H1 (cell line): ENCODE measurements at regions not wholly inside any gene's neighbourhood (a gene's known extent, or its start where the extent isn't known, plus 50 kb on each side); places are given as distances from the start of the nearest gene placed in this dataset.

Experiments
- CTCF ChIA-PET: fragments of 300-600 bp; sonication (Branson Sonifier 250); formaldehyde crosslinking; loops from one replicate; lab custom pipeline; 2021; ENCODE audit not compliant: partially characterized antibody; lab: Charles Lee
- POLR2A ChIA-PET: fragments of 300-600 bp; sonication (Branson Sonifier 250); formaldehyde crosslinking; loops from one replicate; lab custom pipeline; 2021; ENCODE audit warnings: inconsistent platforms; ENCODE audit not compliant: partially characterized antibody; lab: Charles Lee
- DNase-seq, 2 experiments: peaks; one replicate each; pipeline versions ENCODE4 v3.0.0 to v3.0.0-alpha.2; 2010 to 2022; ENCODE audit warnings: low spot score in 2 of 2, low read depth in 1 of 2, mixed read lengths in 1 of 2
- FAIRE-seq: peaks from 2 replicates; lab custom pipeline; 2011; peaks lifted over from hg19 to GRCh38; lab: Jason Lieb, UNC
- H2AFZ ChIP-seq: 2 replicates; pipeline ENCODE4 v1.8.1; 2012; ENCODE audit warnings: low read length, inconsistent platforms
- H2AK5ac ChIP-seq: 2 replicates; pipeline ENCODE4 v1.6.1; 2013; ENCODE audit warnings: low read depth, low read length
- H2BK120ac ChIP-seq: replicated peaks from 2 replicates; pipeline ENCODE3; 2013; ENCODE audit warnings: low read depth, low read length, inconsistent platforms
- H2BK12ac ChIP-seq: 2 replicates; pipeline ENCODE4 v1.6.1; 2013; ENCODE audit warnings: low read depth, low read length
- H2BK15ac ChIP-seq: 2 replicates; pipeline ENCODE4 v1.6.1; 2013; ENCODE audit warnings: low read length
- H2BK20ac ChIP-seq: 2 replicates; pipeline ENCODE4 v1.6.1; 2013; ENCODE audit warnings: low read length
- H2BK5ac ChIP-seq: 2 replicates; pipeline ENCODE4 v1.6.1; 2013; ENCODE audit warnings: low read depth, low read length
- H3K14ac ChIP-seq: 2 replicates; pipeline ENCODE4 v1.6.1; 2013; ENCODE audit warnings: inconsistent platforms; ENCODE audit not compliant: insufficient read length
- H3K18ac ChIP-seq: 2 replicates; pipeline ENCODE4 v1.6.1; 2013; ENCODE audit warnings: low read length; ENCODE audit errors: extremely low read depth
- H3K23ac ChIP-seq: 2 replicates; pipeline ENCODE4 v1.6.1; 2013; ENCODE audit warnings: inconsistent platforms; ENCODE audit not compliant: insufficient read length
- H3K23me2 ChIP-seq: 2 replicates; pipeline ENCODE4 v1.6.1; 2013; ENCODE audit warnings: low read depth, low read length
- H3K27ac ChIP-seq: 2 replicates; pipeline ENCODE4 v1.6.1; 2011; ENCODE audit warnings: low read depth, low read length, inconsistent platforms
- H3K27me3 ChIP-seq, 4 experiments: replicated peaks in 1 of 4; 1 replicate in 1 of 4; 2 replicates in 3 of 4; pipeline versions ENCODE4 v1.6.1 to v1.8.1; 2011 to 2013; ENCODE audit warnings: low read length in 3 of 4, mild to moderate bottlenecking in 3 of 4, inconsistent platforms in 2 of 4, mixed read lengths in 2 of 4, moderate library complexity in 1 of 4; ENCODE audit not compliant: control insufficient read depth in 3 of 4, insufficient read depth in 3 of 4; ENCODE audit errors: extremely low read depth in 1 of 4
- H3K36me3 ChIP-seq, 4 experiments: 2 replicates each; pipeline versions ENCODE4 v1.6.1 to v1.8.1; 2011 to 2013; ENCODE audit warnings: mild to moderate bottlenecking in 4 of 4, low read length in 3 of 4, moderate library complexity in 2 of 4, control low read depth in 1 of 4, inconsistent platforms in 1 of 4; ENCODE audit not compliant: insufficient read depth in 4 of 4, control insufficient read depth in 2 of 4
- H3K4ac ChIP-seq: replicated peaks from 2 replicates; pipeline ENCODE3; 2013; ENCODE audit warnings: low read length, low read depth, mixed read lengths, inconsistent platforms; ENCODE audit not compliant: insufficient read length
- H3K4me1 ChIP-seq, 4 experiments: replicated peaks in 1 of 4; 1 replicate in 1 of 4; 2 replicates in 3 of 4; pipeline versions ENCODE4 v1.6.1 to v1.8.1; 2011 to 2013; ENCODE audit warnings: low read length in 3 of 4, inconsistent platforms in 2 of 4, mixed read lengths in 1 of 4; ENCODE audit not compliant: insufficient read depth in 4 of 4, control insufficient read depth in 3 of 4
- H3K4me2 ChIP-seq, 2 experiments: 2 replicates each; pipeline versions ENCODE4 v1.6.1 to v1.8.1; 2011 to 2013; ENCODE audit warnings: low read depth in 2 of 2, low read length in 2 of 2, control low read depth in 1 of 2, inconsistent platforms in 1 of 2, mild to moderate bottlenecking in 1 of 2; ENCODE audit not compliant: insufficient read depth in 1 of 2
- H3K4me3 ChIP-seq, 4 experiments: fragments of 200-600, 300-600 bp in 1 of 4; sonication (generic), shearing (Covaris generic), sonication (Bioruptor Twin) in 1 of 4; 2 replicates each; pipeline versions ENCODE4 v1.5.1 to v1.8.1; 2011 to 2016; ENCODE audit warnings: low read length in 4 of 4, low read depth in 3 of 4, control low read depth in 2 of 4, inconsistent platforms in 2 of 4, mild to moderate bottlenecking in 2 of 4, mixed read lengths in 1 of 4, moderate library complexity in 1 of 4; ENCODE audit not compliant: insufficient read depth in 2 of 4; ENCODE audit errors: extremely low read depth in 1 of 4
- H3K56ac ChIP-seq: replicated peaks from 2 replicates; pipeline ENCODE3; 2013; ENCODE audit warnings: low read depth, mild to moderate bottlenecking, mixed read lengths, low read length, inconsistent platforms; ENCODE audit not compliant: insufficient read length
- H3K79me1 ChIP-seq: 2 replicates; pipeline ENCODE4 v1.6.1; 2013; ENCODE audit warnings: low read depth, low read length, control low read depth
- H3K79me2 ChIP-seq, 2 experiments: 2 replicates each; pipeline versions ENCODE4 v1.6.1 to v1.8.1; 2012 to 2013; ENCODE audit warnings: low read length in 2 of 2, mild to moderate bottlenecking in 2 of 2, inconsistent platforms in 1 of 2; ENCODE audit not compliant: insufficient read depth in 2 of 2, control insufficient read depth in 1 of 2
- H3K9ac ChIP-seq, 4 experiments: replicated peaks in 1 of 4; 1 replicate in 1 of 4; 2 replicates in 3 of 4; pipeline versions ENCODE4 v1.6.1 to v1.8.1; 2011 to 2013; ENCODE audit warnings: low read depth in 3 of 4, low read length in 3 of 4, control low read depth in 2 of 4, mild to moderate bottlenecking in 2 of 4, moderate library complexity in 2 of 4, inconsistent platforms in 1 of 4; ENCODE audit errors: extremely low read depth in 1 of 4
- H3K9me3 ChIP-seq, 2 experiments: 2 replicates each; pipeline versions ENCODE4 v1.6.1 to v1.8.1; 2012 to 2013; ENCODE audit warnings: mild to moderate bottlenecking in 2 of 2, moderate library complexity in 2 of 2, control low read depth in 1 of 2, inconsistent platforms in 1 of 2, low read depth in 1 of 2, low read length in 1 of 2, mixed read lengths in 1 of 2; ENCODE audit not compliant: insufficient read depth in 2 of 2
- H4K20me1 ChIP-seq, 2 experiments: replicated peaks in 1 of 2; 2 replicates each; pipeline versions ENCODE3 to v1.8.1; 2011 to 2013; ENCODE audit warnings: inconsistent platforms in 2 of 2, low read length in 2 of 2, mild to moderate bottlenecking in 1 of 2; ENCODE audit not compliant: insufficient read depth in 2 of 2, control insufficient read depth in 1 of 2
- H4K5ac ChIP-seq: 2 replicates; pipeline ENCODE4 v1.6.1; 2013; ENCODE audit warnings: low read length, low read depth, mixed read lengths, inconsistent platforms; ENCODE audit not compliant: insufficient read length
- H4K8ac ChIP-seq: 2 replicates; pipeline ENCODE4 v1.8.0; 2013; ENCODE audit warnings: mild to moderate bottlenecking, moderate library complexity, low read length, inconsistent platforms; ENCODE audit not compliant: insufficient read depth; ENCODE audit errors: extremely low read depth
- H4K91ac ChIP-seq: replicated peaks from 2 replicates; pipeline ENCODE3; 2013; ENCODE audit warnings: low read length, mixed read lengths, inconsistent platforms; ENCODE audit not compliant: insufficient read length
- WGBS, 2 experiments: shearing (Covaris generic) in 1 of 2; methylation state at CpG; one replicate each; pipeline versions ENCODE4 v1.1.6 to v1.1.7; 2013 to 2015; ENCODE audit warnings: low lambda C conversion rate in 2 of 2, mixed read lengths in 2 of 2, inconsistent platforms in 1 of 2, low coverage in 1 of 2, missing lambda C conversion rate in 1 of 2; ENCODE audit not compliant: insufficient replicate concordance in 2 of 2, insufficient coverage in 1 of 2, insufficient read length in 1 of 2; ENCODE audit errors: extremely low coverage in 1 of 2, missing lambda C conversion rate in 1 of 2; 5-methylcytosine and 5-hydroxymethylcytosine counted together

DNA sequence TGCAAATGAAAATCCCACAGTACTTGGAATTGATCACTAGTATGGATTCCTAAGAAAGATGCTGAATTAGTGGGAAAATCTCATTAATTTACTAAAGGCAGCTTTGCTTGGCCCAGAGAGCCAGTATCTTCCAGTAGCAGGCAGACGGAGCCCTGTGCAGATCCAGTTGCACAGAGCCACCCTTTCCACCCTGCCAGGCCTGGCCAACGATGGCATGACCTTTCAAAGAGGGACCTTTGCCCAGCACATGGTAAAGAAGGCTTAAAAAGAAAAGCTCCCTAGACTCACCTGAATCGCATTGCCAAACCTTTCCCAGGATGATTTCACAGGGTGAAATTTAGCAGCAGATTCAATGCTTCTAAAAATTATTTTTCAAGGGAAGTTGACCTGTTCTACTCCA, 170.5 kb upstream of the CAMK1G start:
- H3K79me1 ChIP-seq: no peaks in the 10 kb centered on the region
- H4K8ac ChIP-seq: no peak overlapping the region
- H2BK5ac ChIP-seq: no peak overlapping the region
- no peak overlapping the region for H2BK15ac ChIP-seq
- DNase-seq (no peak), FAIRE-seq (no peak)
- H3K4me3 ChIP-seq: no peak overlapping the region
- no peak overlapping the region for H3K9ac ChIP-seq
- ChIA-PET POLR2A (interaction anchor here (0.7 kb wide), 1 partner anchor 14 kb away, joined by 3 read pairs; no protein-coding TSS in a partner anchor), CTCF (interaction anchor here (0.6 to 1.5 kb wide), 3 partner anchors 64 to 205 kb away, joined by 3 to 5 read pairs (median 4); no protein-coding TSS in a partner anchor)
- H2BK20ac ChIP-seq: no peak overlapping the region
- peaks cover 0 to 24% (median 13%) of the 10 kb centered on the region in 4 experiments; a peak in 4 of 7 replicates for H3K27me3 ChIP-seq
- H3K18ac ChIP-seq: no peak overlapping the region; the same call in 1 of the 2 replicates
- H3K4me2 ChIP-seq: no peak overlapping the region
- peaks cover 2% of the 10 kb centered on the region; the same call in 1 of the 2 replicates for H3K23me2 ChIP-seq
- no peak overlapping the region for H3K27ac ChIP-seq
- no peaks in the 10 kb centered on the region for H3K9me3 ChIP-seq
- no peak overlapping the region for H4K5ac ChIP-seq
- H3K14ac ChIP-seq: no peak overlapping the region
- no peak overlapping the region for H3K4ac ChIP-seq
- H3K23ac ChIP-seq: no peak overlapping the region
- H4K20me1 ChIP-seq: no peaks in the 10 kb centered on the region
- WGBS, 2 experiments: 92% methylated on average over 3 of the region's 3 CpGs; no CpG with 5 or more reads in 1 of the 2 experiments
- H4K91ac ChIP-seq: no peak overlapping the region
- peaks cover 4 to 9% (median 8%) of the 10 kb centered on the region in 4 experiments; a peak in 4 of 7 replicates for H3K4me1 ChIP-seq
- no peak overlapping the region for H2BK12ac ChIP-seq
- H2AK5ac ChIP-seq: no peak overlapping the region
- H3K79me2 ChIP-seq: no peaks in the 10 kb centered on the region
- H2AFZ ChIP-seq: no peak overlapping the region
- H3K56ac ChIP-seq: no peak overlapping the region
- no peaks in the 10 kb centered on the region for H3K36me3 ChIP-seq
- no peak overlapping the region for H2BK120ac ChIP-seq
